CD14-positive monocyte (primary cell): ENCODE measurements at regions not wholly inside any gene's neighbourhood (a gene's known extent, or its start where the extent isn't known, plus 50 kb on each side); places are given as distances from the start of the nearest gene placed in this dataset.

Experiments
- DNase-seq, 3 donors: peaks; one replicate each; pipeline ENCODE4 v3.0.0-alpha.2; 2011 to 2022
- H2AFZ ChIP-seq: 2 replicates; pipeline ENCODE4 v1.6.0; 2012; ENCODE audit warnings: mild to moderate bottlenecking, low read depth, low read length, inconsistent platforms; ENCODE audit not compliant: insufficient read depth, poor library complexity, severe bottlenecking
- H3K27ac ChIP-seq, 2 donors: 1 replicate in 1 of 2; 2 replicates in 1 of 2; pipeline ENCODE4 v1.5.1; 2012 to 2013; ENCODE audit warnings: low read length in 2 of 2, control low read depth in 1 of 2, inconsistent platforms in 1 of 2, low read depth in 1 of 2, mild to moderate bottlenecking in 1 of 2
- H3K27me3 ChIP-seq, 2 donors: one replicate each; pipeline versions ENCODE4 v1.6.0 to v1.6.1; 2011 to 2013; ENCODE audit warnings: low read length in 2 of 2; ENCODE audit not compliant: control insufficient read depth in 2 of 2, insufficient read depth in 2 of 2
- H3K36me3 ChIP-seq, 2 donors: replicated peaks in 1 of 2; 1 replicate in 1 of 2; 2 replicates in 1 of 2; pipeline versions ENCODE4 v1.5.1 to v1.6.1; 2012 to 2013; ENCODE audit warnings: low read length in 2 of 2, control low read depth in 1 of 2, inconsistent platforms in 1 of 2, mild to moderate bottlenecking in 1 of 2; ENCODE audit not compliant: insufficient read depth in 2 of 2, control insufficient read depth in 1 of 2
- H3K4me1 ChIP-seq, 2 donors: 1 replicate in 1 of 2; 2 replicates in 1 of 2; pipeline versions ENCODE4 v1.5.1 to v1.6.1; 2012 to 2013; ENCODE audit warnings: low read length in 2 of 2, control low read depth in 1 of 2, inconsistent platforms in 1 of 2, mild to moderate bottlenecking in 1 of 2, moderate library complexity in 1 of 2; ENCODE audit not compliant: insufficient read depth in 2 of 2, control insufficient read depth in 1 of 2
- H3K4me2 ChIP-seq: replicated peaks from 2 replicates; pipeline ENCODE3; 2012; ENCODE audit warnings: low read length, moderate library complexity, mild to moderate bottlenecking; ENCODE audit not compliant: poor library complexity, severe bottlenecking; ENCODE audit errors: extremely low read depth
- H3K4me3 ChIP-seq, 3 experiments: fragments of 200-600 bp in 1 of 3; sonication (generic) in 1 of 3; replicated peaks in 1 of 3; 1 replicate in 2 of 3; 2 replicates in 1 of 3; pipeline ENCODE4 v1.5.1; 2011 to 2013; ENCODE audit warnings: low read length in 3 of 3, mild to moderate bottlenecking in 3 of 3, control low read depth in 2 of 3, low read depth in 2 of 3, inconsistent platforms in 1 of 3, moderate library complexity in 1 of 3
- H3K79me2 ChIP-seq: 2 replicates; pipeline ENCODE4 v1.6.0; 2012; ENCODE audit warnings: mild to moderate bottlenecking, control low read depth, inconsistent platforms, low read length, moderate library complexity; ENCODE audit not compliant: insufficient read depth
- H3K9ac ChIP-seq: 2 replicates; pipeline ENCODE4 v1.6.0; 2017; ENCODE audit warnings: low read length, mild to moderate bottlenecking; ENCODE audit not compliant: insufficient read depth, poor library complexity, severe bottlenecking
- H3K9me3 ChIP-seq, 2 donors: replicated peaks in 1 of 2; 1 replicate in 1 of 2; 2 replicates in 1 of 2; pipeline versions ENCODE4 v1.5.1 to v1.6.1; 2012 to 2013; ENCODE audit warnings: low read length in 2 of 2, control low read depth in 1 of 2; ENCODE audit not compliant: control insufficient read depth in 1 of 2, insufficient read depth in 1 of 2
- H4K20me1 ChIP-seq: 2 replicates; pipeline ENCODE4 v1.6.0; 2012; ENCODE audit warnings: mild to moderate bottlenecking, low read length, control low read depth, moderate library complexity; ENCODE audit not compliant: insufficient read depth
- H3K27ac Mint-ChIP-seq, 7 donors: one replicate each; pipeline ENCODE4 v1.8.0; 2020; ENCODE audit warnings: mild to moderate bottlenecking in 7 of 7, mixed read lengths in 7 of 7, moderate library complexity in 6 of 7, inconsistent platforms in 2 of 7
- H3K27me3 Mint-ChIP-seq, 3 donors: one replicate each; pipeline ENCODE4 v1.8.0; 2021 to 2022; ENCODE audit warnings: low read depth in 3 of 3, mild to moderate bottlenecking in 3 of 3, mixed read lengths in 3 of 3, moderate library complexity in 3 of 3, inconsistent platforms in 1 of 3
- H3K36me3 Mint-ChIP-seq, 2 donors: one replicate each; pipeline ENCODE4 v1.8.0; 2020; ENCODE audit warnings: mixed read lengths in 2 of 2, inconsistent platforms in 1 of 2, mild to moderate bottlenecking in 1 of 2
- H3K4me1 Mint-ChIP-seq: one replicate; pipeline ENCODE4 v1.8.0; 2020; ENCODE audit warnings: mild to moderate bottlenecking, mixed read lengths
- H3K4me3 Mint-ChIP-seq, 2 donors: one replicate each; pipeline ENCODE4 v1.8.0; 2020; ENCODE audit warnings: mild to moderate bottlenecking in 2 of 2, mixed read lengths in 2 of 2, moderate library complexity in 1 of 2
- H3K9me3 Mint-ChIP-seq, 7 donors: one replicate each; pipeline ENCODE4 v1.8.0; 2020 to 2022; ENCODE audit warnings: mixed read lengths in 7 of 7, mild to moderate bottlenecking in 6 of 7, moderate library complexity in 6 of 7, inconsistent platforms in 2 of 7
- WGBS: methylation state at CpG from one replicate; pipeline ENCODE4 v1.1.5; 2013; ENCODE audit warnings: missing lambda C conversion rate; ENCODE audit not compliant: insufficient coverage; 5-methylcytosine and 5-hydroxymethylcytosine counted together
- intact Hi-C, 2 donors: fragments of 100-400 bp; cut with micrococcal nuclease; formaldehyde crosslinking; loops; one replicate each; pipeline versions ENCODE4 v1.15.0 to v1.15.1; 2023
- TF ChIP-seq, protein P1 (sequence below): fragments of 200-600 bp; IDR thresholded peaks from one replicate; pipeline ENCODE4 v1.8.0; 2022; ENCODE audit warnings: antibody characterized with exemption, mild to moderate bottlenecking

DNA sequence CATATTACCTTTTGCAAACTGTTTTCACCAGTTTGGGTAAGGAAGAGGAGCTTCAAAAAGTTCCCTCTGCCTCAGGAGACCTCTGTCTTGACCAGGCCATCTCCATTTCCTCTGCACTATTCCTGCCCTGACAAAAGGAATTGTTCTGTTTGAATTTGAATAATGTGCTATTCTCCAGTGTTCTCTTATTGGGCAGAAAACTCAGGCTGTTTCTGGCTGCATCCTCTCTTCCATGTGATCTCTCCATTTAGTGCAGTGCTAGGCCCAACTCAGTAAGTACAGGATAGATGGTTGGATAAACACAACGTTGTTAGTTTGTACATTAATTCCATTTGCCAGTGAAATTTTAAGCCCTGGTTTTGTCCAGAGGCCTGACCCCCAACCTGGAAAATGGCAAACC, 102.2 kb upstream of the CELF4 start:
- Histone ChIP-seq H3K36me3 (no peaks in the 10 kb centered on the region), H3K27ac (no peak overlapping the region), H3K9me3 (peaks cover 0 to 10% of the 10 kb centered on the region in 2 donors), H2AFZ (no peak overlapping the region), H3K79me2 (no peaks in the 10 kb centered on the region), H3K4me1 (no peaks in the 10 kb centered on the region), H3K27me3 (no peaks in the 10 kb centered on the region), H3K4me2 (no peak overlapping the region), H3K9ac (no peak overlapping the region), H3K4me3 (no peak overlapping the region), H4K20me1 (no peaks in the 10 kb centered on the region)
- WGBS: 100% methylated on average over 1 of the region's 1 CpG
- intact Hi-C loops: no loop called here
- TF ChIP-seq, protein P1, sequence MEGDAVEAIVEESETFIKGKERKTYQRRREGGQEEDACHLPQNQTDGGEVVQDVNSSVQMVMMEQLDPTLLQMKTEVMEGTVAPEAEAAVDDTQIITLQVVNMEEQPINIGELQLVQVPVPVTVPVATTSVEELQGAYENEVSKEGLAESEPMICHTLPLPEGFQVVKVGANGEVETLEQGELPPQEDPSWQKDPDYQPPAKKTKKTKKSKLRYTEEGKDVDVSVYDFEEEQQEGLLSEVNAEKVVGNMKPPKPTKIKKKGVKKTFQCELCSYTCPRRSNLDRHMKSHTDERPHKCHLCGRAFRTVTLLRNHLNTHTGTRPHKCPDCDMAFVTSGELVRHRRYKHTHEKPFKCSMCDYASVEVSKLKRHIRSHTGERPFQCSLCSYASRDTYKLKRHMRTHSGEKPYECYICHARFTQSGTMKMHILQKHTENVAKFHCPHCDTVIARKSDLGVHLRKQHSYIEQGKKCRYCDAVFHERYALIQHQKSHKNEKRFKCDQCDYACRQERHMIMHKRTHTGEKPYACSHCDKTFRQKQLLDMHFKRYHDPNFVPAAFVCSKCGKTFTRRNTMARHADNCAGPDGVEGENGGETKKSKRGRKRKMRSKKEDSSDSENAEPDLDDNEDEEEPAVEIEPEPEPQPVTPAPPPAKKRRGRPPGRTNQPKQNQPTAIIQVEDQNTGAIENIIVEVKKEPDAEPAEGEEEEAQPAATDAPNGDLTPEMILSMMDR: no peak
- peak overlapping the region in 1 of 7 donors; percentile 17 for H3K27ac Mint-ChIP-seq
- no peaks in the 10 kb centered on the region for H3K4me1 Mint-ChIP-seq
- H3K4me3 Mint-ChIP-seq: no peak overlapping the region
- H3K9me3 Mint-ChIP-seq: peaks cover 3 to 19% (median 11%) of the 10 kb centered on the region in 7 donors
- peaks cover 0 to 2% (median 0%) of the 10 kb centered on the region in 3 donors for H3K27me3 Mint-ChIP-seq
- no peak for DNase-seq
- no peaks in the 10 kb centered on the region for H3K36me3 Mint-ChIP-seq

DNA sequence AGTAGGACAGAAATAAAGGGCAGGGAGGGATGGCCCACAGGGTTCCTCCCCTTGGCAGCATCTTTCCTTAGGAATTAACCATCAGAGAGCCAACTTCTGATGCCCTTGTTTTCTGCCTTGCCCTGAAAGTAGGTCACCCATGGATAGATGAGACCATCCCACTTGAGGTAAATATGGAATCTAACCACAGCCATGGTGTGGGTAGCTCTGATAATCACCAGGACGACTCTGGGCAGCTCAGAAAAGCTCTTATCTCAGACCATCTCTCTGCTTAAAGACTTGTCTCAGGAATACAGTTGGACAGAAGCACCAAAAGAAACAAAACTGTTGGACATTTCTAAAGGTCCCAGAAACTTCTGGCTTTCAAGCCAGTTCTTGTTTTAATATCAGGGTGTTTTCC, 101.4 kb upstream of the CELF4 start:
- Histone ChIP-seq H2AFZ (no peak overlapping the region), H3K9ac (no peak overlapping the region), H3K4me1 (no peaks in the 10 kb centered on the region), H3K9me3 (peaks cover 0 to 10% of the 10 kb centered on the region in 2 donors), H3K27me3 (no peaks in the 10 kb centered on the region), H3K4me2 (no peak overlapping the region), H4K20me1 (no peaks in the 10 kb centered on the region), H3K79me2 (no peaks in the 10 kb centered on the region), H3K36me3 (no peaks in the 10 kb centered on the region), H3K4me3 (no peak overlapping the region), H3K27ac (no peak overlapping the region)
- Mint-ChIP-seq H3K4me1 (no peaks in the 10 kb centered on the region), H3K36me3 (no peaks in the 10 kb centered on the region), H3K27ac (no peak overlapping the region), H3K27me3 (peaks cover 0 to 3% (median 0%) of the 10 kb centered on the region in 3 donors), H3K9me3 (peaks cover 3 to 19% (median 9%) of the 10 kb centered on the region in 7 donors), H3K4me3 (no peak overlapping the region)
- 43% methylated on average over 1 of the region's 1 CpG for WGBS
- intact Hi-C loops: no loop called here
- no peak for DNase-seq
- TF ChIP-seq, protein P1: no peak
